ENCODE measurements at regions not wholly inside any gene's neighbourhood (a gene's known extent, or its start where the extent isn't known, plus 50 kb on each side); places are given as distances from the start of the nearest gene placed in this dataset.
"Not testable (repeated sequence)": the region's sequence is repeated elsewhere in the genome, so short reads cannot be mapped to it uniquely, and the experiment has no call there.

- DNase-seq, result not testable (repeated sequence)
Measured at GRCh38 chr6:26720663-26721218, 61.2 kb upstream of the ZNF322 start.

DNA sequence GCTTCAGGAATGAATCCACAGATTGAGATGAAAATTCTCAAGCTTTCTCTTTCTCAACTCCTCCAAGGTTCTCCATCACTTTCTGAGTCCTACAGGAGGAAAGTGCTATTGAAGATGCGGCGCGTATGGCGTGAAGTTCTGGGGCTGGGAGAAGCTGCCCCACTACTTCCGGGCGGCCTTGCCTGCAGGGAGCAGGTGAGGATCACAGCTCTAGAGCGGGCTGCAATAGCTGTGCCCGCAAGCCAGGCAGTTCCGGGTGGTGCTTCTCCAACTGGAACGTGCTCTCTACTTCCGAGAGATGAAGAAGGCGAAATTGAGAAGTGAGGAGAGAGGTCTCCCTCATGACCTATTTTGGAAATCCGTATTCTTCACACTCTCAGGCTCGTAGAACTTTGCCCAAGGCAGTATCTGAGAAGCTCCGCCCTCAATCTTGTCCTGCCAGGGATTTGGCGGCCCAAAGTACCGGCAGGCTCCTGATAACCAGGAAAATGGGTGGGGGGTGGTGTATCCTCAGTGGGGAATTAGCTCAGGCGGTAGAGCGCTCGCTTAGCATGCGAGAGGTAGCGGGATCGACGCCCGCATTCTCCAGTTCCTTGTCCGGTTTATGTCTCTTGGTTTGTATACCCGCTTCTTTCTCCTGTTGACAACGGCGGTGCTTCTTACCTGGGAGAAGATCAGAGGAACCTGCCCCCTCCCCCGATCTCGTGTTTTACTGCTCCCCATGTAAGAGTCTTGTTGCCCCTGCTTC lies 70.6 kb upstream of the ZNF322 start:
- DNase-seq, result not testable (repeated sequence)

DNA sequence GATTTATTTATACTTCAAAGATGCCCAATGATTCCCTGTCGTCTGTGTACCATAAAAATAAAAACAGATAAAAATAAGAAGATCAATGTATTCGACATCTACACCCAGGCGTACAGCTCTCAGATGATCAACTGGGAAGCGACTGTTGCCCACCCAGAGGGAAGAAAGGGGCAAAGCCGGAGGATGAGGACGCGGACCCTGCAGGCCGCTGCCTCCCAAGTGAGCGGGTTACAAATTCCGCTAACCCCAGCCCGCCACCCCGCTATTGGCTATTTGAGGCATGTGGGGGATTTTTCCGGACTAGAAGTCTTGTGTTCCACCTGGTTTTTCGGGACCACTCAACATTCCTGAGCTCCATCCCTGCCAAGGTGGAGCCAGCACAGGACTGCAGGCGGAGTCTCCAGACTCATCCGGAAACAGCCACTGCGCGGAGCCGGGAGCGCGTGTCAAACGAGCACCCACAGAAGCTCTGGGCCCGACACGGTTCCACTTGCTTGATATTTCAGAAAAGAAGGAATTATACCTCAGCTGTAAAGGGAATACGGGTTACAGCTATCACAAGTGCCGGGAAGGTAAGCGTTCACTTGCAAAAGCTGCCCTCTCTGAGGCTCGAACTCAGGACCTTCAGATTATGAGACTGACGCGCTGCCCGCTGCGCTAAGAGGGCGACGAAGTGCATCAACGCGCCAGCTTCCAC lies 75.4 kb upstream of the ZNF322 start:
- not testable (repeated sequence) for DNase-seq

GRCh38 chr6:26739811-26740210 lies 80.3 kb upstream of the ZNF322 start:
- DNase-seq, result no peak

- no peak for DNase-seq
Measured at GRCh38 chr6:26743157-26743821, 83.7 kb upstream of the ZNF322 start.

- no peak for DNase-seq
Measured at GRCh38 chr6:26743941-26744699, 84.6 kb upstream of the ZNF322 start.

GRCh38 chr6:26744837-26745282 lies 85.3 kb upstream of the ZNF322 start:
- DNase-seq, result not testable (repeated sequence)

- DNase-seq, result not testable (repeated sequence)
Measured at GRCh38 chr6:26745964-26746363, 86.4 kb upstream of the ZNF322 start.

DNA sequence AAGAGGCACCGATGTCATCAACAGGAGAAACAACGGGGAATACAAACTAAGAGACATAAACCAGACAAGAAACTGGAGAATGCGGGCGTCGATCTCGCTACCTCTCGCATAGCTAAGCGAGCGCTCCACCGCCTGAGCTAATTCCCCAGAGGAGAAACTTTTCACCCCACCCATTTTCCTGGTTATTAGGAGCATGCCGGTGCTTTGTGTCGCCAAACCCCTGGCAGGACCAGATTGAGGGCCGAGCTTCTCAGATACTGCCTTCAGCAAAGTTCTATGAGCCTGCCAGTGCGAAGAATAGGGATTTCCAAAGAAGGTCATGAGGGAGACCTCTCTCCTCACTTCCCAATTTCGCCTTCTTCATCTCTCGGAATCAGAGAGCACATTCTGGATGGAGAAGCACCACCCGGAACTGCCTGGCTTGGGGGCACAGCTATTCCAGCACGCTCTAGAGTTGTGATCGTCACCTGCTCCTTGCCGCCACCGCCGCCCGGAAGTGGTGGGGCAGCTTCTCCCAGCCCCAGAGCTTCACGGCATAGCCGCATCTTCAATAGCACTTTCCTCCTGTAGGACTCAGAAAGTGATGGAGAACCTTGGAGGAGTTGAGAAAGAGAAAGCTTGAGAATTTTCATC lies 89.7 kb upstream of the ZNF322 start:
- not testable (repeated sequence) for DNase-seq

GRCh38 chr6:26749759-26750126 lies 90.2 kb upstream of the ZNF322 start:
- not testable (repeated sequence) for DNase-seq

GRCh38 chr6:26754212-26754611 lies 94.7 kb upstream of the ZNF322 start:
- DNase-seq, result no peak

- not testable (repeated sequence) for DNase-seq
Measured at GRCh38 chr6:26754801-26755200, 95.3 kb upstream of the ZNF322 start.

- not testable (repeated sequence) for DNase-seq
Measured at GRCh38 chr6:26756067-26756805, 96.7 kb upstream of the ZNF322 start.

DNA sequence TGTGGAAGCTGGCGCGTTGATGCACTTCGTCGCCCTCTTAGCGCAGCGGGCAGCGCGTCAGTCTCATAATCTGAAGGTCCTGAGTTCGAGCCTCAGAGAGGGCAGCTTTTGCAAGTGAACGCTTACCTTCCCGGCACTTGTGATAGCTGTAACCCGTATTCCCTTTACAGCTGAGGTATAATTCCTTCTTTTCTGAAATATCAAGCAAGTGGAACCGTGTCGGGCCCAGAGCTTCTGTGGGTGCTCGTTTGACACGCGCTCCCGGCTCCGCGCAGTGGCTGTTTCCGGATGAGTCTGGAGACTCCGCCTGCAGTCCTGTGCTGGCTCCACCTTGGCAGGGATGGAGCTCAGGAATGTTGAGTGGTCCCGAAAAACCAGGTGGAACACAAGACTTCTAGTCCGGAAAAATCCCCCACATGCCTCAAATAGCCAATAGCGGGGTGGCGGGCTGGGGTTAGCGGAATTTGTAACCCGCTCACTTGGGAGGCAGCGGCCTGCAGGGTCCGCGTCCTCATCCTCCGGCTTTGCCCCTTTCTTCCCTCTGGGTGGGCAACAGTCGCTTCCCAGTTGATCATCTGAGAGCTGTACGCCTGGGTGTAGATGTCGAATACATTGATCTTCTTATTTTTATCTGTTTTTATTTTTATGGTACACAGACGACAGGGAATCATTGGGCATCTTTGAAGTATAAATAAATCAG lies 106.8 kb upstream of the ZNF322 start:
- DNase-seq, result not testable (repeated sequence)

- not testable (repeated sequence) for DNase-seq
Measured at GRCh38 chr6:26770941-26771666, 111.6 kb upstream of the ZNF322 start.

DNA sequence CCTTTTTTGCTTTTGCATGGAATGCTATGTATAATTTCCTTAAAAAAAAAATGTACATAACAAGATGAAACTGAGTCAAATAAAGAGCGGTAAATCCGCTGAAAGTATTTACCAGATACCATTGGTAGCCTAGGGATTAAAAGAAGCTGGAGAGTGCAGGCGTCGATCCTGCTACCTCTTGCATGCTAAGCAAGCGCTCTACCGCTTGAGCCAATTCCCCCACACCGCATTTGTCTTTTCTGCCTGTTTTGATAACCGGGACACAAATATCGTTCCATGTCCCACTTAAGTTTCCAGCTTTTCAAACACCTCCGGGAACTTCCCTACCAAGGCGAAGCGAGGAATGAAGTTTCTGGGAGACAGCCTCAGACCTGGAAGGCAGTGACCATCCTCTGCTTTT lies 113.9 kb upstream of the ZNF322 start:
- not testable (repeated sequence) for DNase-seq

- DNase-seq, result not testable (repeated sequence)
Measured at GRCh38 chr6:26780563-26780962, 121.0 kb upstream of the ZNF322 start.

DNA sequence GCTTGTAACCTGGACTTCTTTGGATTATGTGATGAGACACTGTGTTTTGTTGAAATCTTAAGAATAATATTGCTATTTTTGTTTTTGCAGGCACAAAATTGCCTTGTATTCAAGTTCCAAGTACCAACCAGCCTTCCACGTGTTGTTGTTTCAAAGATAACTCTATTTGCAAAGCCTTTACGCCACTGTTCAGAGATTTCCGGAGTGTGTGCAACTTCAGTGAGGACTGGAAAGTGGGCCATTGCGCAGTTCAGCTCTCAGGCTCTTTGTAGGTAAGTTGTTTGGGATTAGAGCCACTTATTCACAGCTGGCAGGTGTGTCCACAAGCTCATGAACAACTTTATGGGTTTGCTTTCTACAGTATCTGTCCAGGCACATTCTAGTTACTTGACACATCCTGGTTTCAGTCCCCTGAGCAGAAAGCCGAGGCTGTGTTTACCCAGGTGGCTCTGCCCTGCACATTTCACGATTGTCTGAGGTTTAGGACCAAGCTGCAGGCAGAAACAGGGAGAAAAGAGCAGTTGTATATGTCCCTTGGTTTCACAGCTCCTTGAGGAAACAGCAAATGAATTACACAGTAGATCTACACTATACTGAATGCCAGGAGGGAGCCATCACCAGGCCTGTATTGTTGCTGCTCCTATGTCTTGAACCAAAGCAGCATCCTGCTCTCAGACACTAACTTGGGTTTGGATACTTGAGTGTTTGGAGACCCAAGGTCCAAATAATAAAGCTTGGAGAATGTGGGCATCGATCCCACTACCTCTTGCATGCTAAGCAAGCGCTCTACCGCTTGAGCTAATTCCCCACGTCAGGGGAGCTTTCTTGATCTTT lies 136.1 kb upstream of the ZNF322 start:
- not testable (repeated sequence) for DNase-seq

All from right lung (tissue), 2 donors.